ENCODE measurements at regions not wholly inside any gene's neighbourhood (a gene's known extent, or its start where the extent isn't known, plus 50 kb on each side); places are given as distances from the start of the nearest gene placed in this dataset.

- Histone ChIP-seq H3K4me2 (ENCODE audit: insufficient read depth, low read length) (no peak overlapping the region), H3K27ac (ENCODE audit: low read depth, low read length) (no peak overlapping the region), H3K27me3 (ENCODE audit: insufficient read depth, low read length) (peaks cover 3% of the 10 kb centered on the region), H3K4me3 (ENCODE audit: insufficient read depth, low read length) (no peak overlapping the region), H2AFZ (ENCODE audit: low read length) (no peak overlapping the region), H3K36me3 (ENCODE audit: insufficient read depth, low read length) (no peaks in the 10 kb centered on the region), H4K20me1 (ENCODE audit: insufficient read depth, low read length) (no peaks in the 10 kb centered on the region), H3K79me2 (ENCODE audit: insufficient read depth, low read length) (no peaks in the 10 kb centered on the region), H3K9me3 (ENCODE audit: low read depth, low read length) (no peaks in the 10 kb centered on the region), H3K4me1 (ENCODE audit: insufficient read depth, low read length) (no peaks in the 10 kb centered on the region)
- DNase-seq (ENCODE audit: insufficient read length, low spot score, missing footprints): no peak
- no peak for TF ChIP-seq CTCF (IDR thresholded peaks at IDR 0.05; ENCODE audit: extremely low read depth, low read depth, low read length)
These were observed 120.0 kb upstream of the RFC3 start for GRCh38 chr13:33697926-33698325.

GRCh38 chr13:33707449-33707848, 110.5 kb upstream of the RFC3 start:
- no peak for TF ChIP-seq CTCF (IDR thresholded peaks at IDR 0.05; ENCODE audit: extremely low read depth, low read depth, low read length)
- Histone ChIP-seq H3K27me3 (ENCODE audit: insufficient read depth, low read length) (peaks cover 3% of the 10 kb centered on the region), H2AFZ (ENCODE audit: low read length) (no peak overlapping the region), H3K4me2 (ENCODE audit: insufficient read depth, low read length) (no peak overlapping the region), H3K9me3 (ENCODE audit: low read depth, low read length) (no peaks in the 10 kb centered on the region), H3K36me3 (ENCODE audit: insufficient read depth, low read length) (no peaks in the 10 kb centered on the region), H3K4me3 (ENCODE audit: insufficient read depth, low read length) (no peak overlapping the region), H3K79me2 (ENCODE audit: insufficient read depth, low read length) (no peaks in the 10 kb centered on the region), H4K20me1 (ENCODE audit: insufficient read depth, low read length) (no peaks in the 10 kb centered on the region), H3K27ac (ENCODE audit: low read depth, low read length) (no peak overlapping the region), H3K4me1 (ENCODE audit: insufficient read depth, low read length) (no peaks in the 10 kb centered on the region)
- no peak for DNase-seq (ENCODE audit: insufficient read length, low spot score, missing footprints)

GRCh38 chr13:33710924-33711323, 107.0 kb upstream of the RFC3 start:
- Histone ChIP-seq H4K20me1 (ENCODE audit: insufficient read depth, low read length) (no peaks in the 10 kb centered on the region), H3K9me3 (ENCODE audit: low read depth, low read length) (no peaks in the 10 kb centered on the region), H3K4me1 (ENCODE audit: insufficient read depth, low read length) (no peaks in the 10 kb centered on the region), H3K27ac (ENCODE audit: low read depth, low read length) (no peak overlapping the region), H3K79me2 (ENCODE audit: insufficient read depth, low read length) (no peaks in the 10 kb centered on the region), H2AFZ (ENCODE audit: low read length) (no peak overlapping the region), H3K36me3 (ENCODE audit: insufficient read depth, low read length) (no peaks in the 10 kb centered on the region), H3K4me3 (ENCODE audit: insufficient read depth, low read length) (no peak overlapping the region), H3K4me2 (ENCODE audit: insufficient read depth, low read length) (no peak overlapping the region), H3K27me3 (ENCODE audit: insufficient read depth, low read length) (peaks cover 4% of the 10 kb centered on the region)
- TF ChIP-seq CTCF (IDR thresholded peaks at IDR 0.05; ENCODE audit: extremely low read depth, low read depth, low read length): no peak
- no peak for DNase-seq (ENCODE audit: insufficient read length, low spot score, missing footprints)

- no peak for TF ChIP-seq CTCF (IDR thresholded peaks at IDR 0.05; ENCODE audit: extremely low read depth, low read depth, low read length)
- H3K4me2 ChIP-seq (ENCODE audit: insufficient read depth, low read length): no peak overlapping the region
- no peaks in the 10 kb centered on the region for H3K36me3 ChIP-seq (ENCODE audit: insufficient read depth, low read length)
- no peaks in the 10 kb centered on the region for H3K9me3 ChIP-seq (ENCODE audit: low read depth, low read length)
- peaks cover 4% of the 10 kb centered on the region for H3K27me3 ChIP-seq (ENCODE audit: insufficient read depth, low read length)
- no peak overlapping the region for H3K4me3 ChIP-seq (ENCODE audit: insufficient read depth, low read length)
- H3K27ac ChIP-seq (ENCODE audit: low read depth, low read length): no peak overlapping the region
- no peaks in the 10 kb centered on the region for H3K79me2 ChIP-seq (ENCODE audit: insufficient read depth, low read length)
- H4K20me1 ChIP-seq (ENCODE audit: insufficient read depth, low read length): no peaks in the 10 kb centered on the region
- DNase-seq (ENCODE audit: insufficient read length, low spot score, missing footprints): no peak
- no peak overlapping the region for H2AFZ ChIP-seq (ENCODE audit: low read length)
- no peaks in the 10 kb centered on the region for H3K4me1 ChIP-seq (ENCODE audit: insufficient read depth, low read length)
These were observed 106.5 kb upstream of the RFC3 start for GRCh38 chr13:33711436-33711835.

All from osteoblast (primary cell).